Caco-2 (cell line): ENCODE measurements at regions not wholly inside any gene's neighbourhood (a gene's known extent, or its start where the extent isn't known, plus 50 kb on each side); places are given as distances from the start of the nearest gene placed in this dataset.

ENCODE experiments used
- BruUV-seq: library from RNA; stranded (reverse); fragments of 400-500 nt; replicated peaks from 2 replicates; lab custom pipeline; 2021; lab: Mats Ljungman, UMichigan
- CTCF ChIA-PET: fragments of 300-600 bp; sonication (Branson Sonifier 250); formaldehyde crosslinking; loops from one replicate; lab custom pipeline; 2022; ENCODE audit warnings: antibody characterized with exemption; lab: Charles Lee
- POLR2A ChIA-PET: fragments of 300-600 bp; sonication (Branson Sonifier 250); formaldehyde crosslinking; loops from one replicate; lab custom pipeline; 2022; ENCODE audit warnings: antibody characterized with exemption; lab: Charles Lee
- DNase-seq, 2 experiments: peaks; one replicate each; pipeline versions ENCODE4 v3.0.0 to v3.0.0-alpha.2; 2020 to 2022
- H3K27me3 ChIP-seq: replicated peaks from 2 replicates; pipeline ENCODE4 v1.6.0; 2011; ENCODE audit warnings: low read length; ENCODE audit not compliant: control insufficient read depth, insufficient read depth
- H3K36me3 ChIP-seq: 2 replicates; pipeline ENCODE4 v1.5.1; 2011; ENCODE audit warnings: low read length; ENCODE audit not compliant: control insufficient read depth, insufficient read depth
- H3K4me1 ChIP-seq: fragments of 250-450 bp; sonication (Bioruptor Pico); 2 replicates; pipeline ENCODE4 v1.5.1; 2020; ENCODE audit warnings: mild to moderate bottlenecking
- H3K4me3 ChIP-seq: 2 replicates; pipeline ENCODE4 v1.5.1; 2011; ENCODE audit warnings: low read depth, mild to moderate bottlenecking, control low read depth, low read length
- H3K9me3 ChIP-seq: fragments of 250-450 bp; sonication (Bioruptor Pico); 2 replicates; pipeline ENCODE4 v1.5.1; 2020; ENCODE audit warnings: mild to moderate bottlenecking, moderate library complexity
- H3K27ac Mint-ChIP-seq: one replicate; pipeline ENCODE4 v1.8.0; 2022; ENCODE audit warnings: mixed read lengths; ENCODE audit not compliant: unreplicated experiment
- H3K27me3 Mint-ChIP-seq: one replicate; pipeline ENCODE4 v1.8.0; 2022; ENCODE audit warnings: mixed read lengths; ENCODE audit not compliant: insufficient read depth, unreplicated experiment
- H3K36me3 Mint-ChIP-seq: one replicate; pipeline ENCODE4 v1.8.0; 2022; ENCODE audit warnings: mild to moderate bottlenecking, mixed read lengths; ENCODE audit not compliant: insufficient read depth, unreplicated experiment
- H3K4me1 Mint-ChIP-seq: one replicate; pipeline ENCODE4 v1.8.0; 2022; ENCODE audit warnings: low read depth, mixed read lengths; ENCODE audit not compliant: unreplicated experiment
- H3K4me3 Mint-ChIP-seq: one replicate; pipeline ENCODE4 v1.8.0; 2022; ENCODE audit warnings: mild to moderate bottlenecking, moderate library complexity, mixed read lengths; ENCODE audit not compliant: unreplicated experiment
- H3K9me3 Mint-ChIP-seq: one replicate; pipeline ENCODE4 v1.8.0; 2022; ENCODE audit warnings: mixed read lengths; ENCODE audit not compliant: unreplicated experiment
- intact Hi-C: fragments of 100-400 bp; cut with micrococcal nuclease; formaldehyde crosslinking; loops from one replicate; pipeline ENCODE4 v1.10.0; 2022; ENCODE audit not compliant: unreplicated experiment
- TF ChIP-seq, protein P1 (sequence below), 2 experiments: fragments of 200-600 bp in 1 of 2; IDR thresholded peaks; 1 replicate in 1 of 2; 2 replicates in 1 of 2; pipeline versions ENCODE4 v1.5.1 to v1.8.0; 2011 to 2022; ENCODE audit warnings: antibody characterized with exemption in 1 of 2, control low read depth in 1 of 2, inconsistent platforms in 1 of 2, low read depth in 1 of 2, low read length in 1 of 2, mild to moderate bottlenecking in 1 of 2, moderate library complexity in 1 of 2; ENCODE audit not compliant: insufficient read depth in 1 of 2, severe bottlenecking in 1 of 2, unreplicated experiment in 1 of 2

DNA sequence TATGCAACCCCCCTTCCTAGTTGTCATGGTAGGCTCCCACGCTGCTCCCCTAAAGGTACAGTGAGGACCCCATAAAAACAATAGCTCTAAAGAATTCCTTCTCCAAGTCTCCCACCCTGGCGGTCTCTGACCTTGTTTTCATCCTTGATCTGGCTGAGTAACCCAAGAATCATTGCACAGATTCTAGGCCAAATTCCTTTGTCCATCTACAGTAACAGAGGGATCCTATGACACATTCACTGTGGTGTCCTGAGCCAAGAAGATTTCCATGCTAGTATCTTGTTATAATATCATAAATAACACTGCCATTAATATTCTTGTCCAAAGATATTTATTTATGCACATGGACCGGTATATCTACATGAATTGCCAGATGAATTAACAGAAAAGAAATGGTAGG, 240.2 kb downstream of the CYP26B1 start:
- Mint-ChIP-seq H3K9me3 (peaks cover 34% of the 10 kb centered on the region), H3K27ac (no peak overlapping the region), H3K36me3 (no peaks in the 10 kb centered on the region), H3K4me1 (no peaks in the 10 kb centered on the region), H3K27me3 (peaks cover 27% of the 10 kb centered on the region), H3K4me3 (no peak overlapping the region)
- ChIA-PET POLR2A (no interaction called here), CTCF (interaction anchor here (1.1 kb wide), 1 partner anchor 33 kb away, joined by 4 read pairs; no protein-coding TSS in a partner anchor)
- no TSS peak for BruUV-seq
- intact Hi-C loops, result no loop called here
- H3K4me1 ChIP-seq, result no peaks in the 10 kb centered on the region
- H3K27me3 ChIP-seq, result no peaks in the 10 kb centered on the region
- H3K4me3 ChIP-seq, result no peak overlapping the region
- DNase-seq, result no peak
- TF ChIP-seq, protein P1, sequence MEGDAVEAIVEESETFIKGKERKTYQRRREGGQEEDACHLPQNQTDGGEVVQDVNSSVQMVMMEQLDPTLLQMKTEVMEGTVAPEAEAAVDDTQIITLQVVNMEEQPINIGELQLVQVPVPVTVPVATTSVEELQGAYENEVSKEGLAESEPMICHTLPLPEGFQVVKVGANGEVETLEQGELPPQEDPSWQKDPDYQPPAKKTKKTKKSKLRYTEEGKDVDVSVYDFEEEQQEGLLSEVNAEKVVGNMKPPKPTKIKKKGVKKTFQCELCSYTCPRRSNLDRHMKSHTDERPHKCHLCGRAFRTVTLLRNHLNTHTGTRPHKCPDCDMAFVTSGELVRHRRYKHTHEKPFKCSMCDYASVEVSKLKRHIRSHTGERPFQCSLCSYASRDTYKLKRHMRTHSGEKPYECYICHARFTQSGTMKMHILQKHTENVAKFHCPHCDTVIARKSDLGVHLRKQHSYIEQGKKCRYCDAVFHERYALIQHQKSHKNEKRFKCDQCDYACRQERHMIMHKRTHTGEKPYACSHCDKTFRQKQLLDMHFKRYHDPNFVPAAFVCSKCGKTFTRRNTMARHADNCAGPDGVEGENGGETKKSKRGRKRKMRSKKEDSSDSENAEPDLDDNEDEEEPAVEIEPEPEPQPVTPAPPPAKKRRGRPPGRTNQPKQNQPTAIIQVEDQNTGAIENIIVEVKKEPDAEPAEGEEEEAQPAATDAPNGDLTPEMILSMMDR (IDR thresholded peaks at IDR 0.05; ENCODE audit: insufficient read depth in 1 of 2, low read depth in 1 of 2, low read length in 1 of 2, severe bottlenecking in 1 of 2, unreplicated experiment in 1 of 2), result no peak
- no peaks in the 10 kb centered on the region for H3K36me3 ChIP-seq
- H3K9me3 ChIP-seq, result peaks cover 9% of the 10 kb centered on the region; the same call in 1 of the 2 replicates

DNA sequence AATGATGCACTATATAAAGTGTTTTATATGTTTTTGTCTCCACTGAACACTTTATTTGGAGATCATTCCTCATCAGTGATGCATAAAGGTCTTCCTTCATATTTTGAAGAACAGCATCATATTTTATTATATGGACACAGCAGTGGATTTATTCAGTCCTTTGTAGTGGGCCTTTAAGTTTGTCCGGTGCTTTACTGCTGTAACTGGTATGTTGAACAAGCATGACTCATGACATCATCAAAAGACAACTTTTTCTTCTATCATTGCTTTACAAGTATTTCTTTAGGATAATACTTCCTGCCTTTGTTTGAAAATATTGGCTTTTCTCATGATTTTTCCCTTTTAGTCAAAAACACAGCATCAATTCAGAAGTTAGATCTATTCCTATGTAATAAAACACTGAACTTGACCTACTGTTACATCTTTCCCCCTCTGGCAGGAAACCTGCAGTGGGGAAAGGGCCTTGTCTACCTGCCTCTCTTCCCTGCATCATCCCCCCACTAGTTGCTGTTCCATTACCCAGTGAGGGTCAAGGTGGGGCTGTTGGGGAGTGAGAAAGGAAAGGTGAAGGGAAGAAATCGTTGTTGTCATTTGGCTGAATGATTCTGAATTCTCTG, 241.2 kb downstream of the CYP26B1 start:
- H3K36me3 ChIP-seq, result no peaks in the 10 kb centered on the region
- TF ChIP-seq, protein P1 (IDR thresholded peaks at IDR 0.05; ENCODE audit: insufficient read depth in 1 of 2, low read depth in 1 of 2, low read length in 1 of 2, severe bottlenecking in 1 of 2, unreplicated experiment in 1 of 2), result no peak
- no peaks in the 10 kb centered on the region for H3K4me1 ChIP-seq
- intact Hi-C loops, result no loop called here
- CTCF ChIA-PET, result no interaction called here
- no peak for DNase-seq
- no peak overlapping the region for H3K4me3 Mint-ChIP-seq
- H3K27ac Mint-ChIP-seq, result no peak overlapping the region
- H3K4me1 Mint-ChIP-seq, result no peaks in the 10 kb centered on the region
- H3K27me3 ChIP-seq, result no peaks in the 10 kb centered on the region
- H3K9me3 Mint-ChIP-seq, result peaks cover 25% of the 10 kb centered on the region
- no peak overlapping the region for H3K4me3 ChIP-seq
- H3K27me3 Mint-ChIP-seq, result peaks cover 27% of the 10 kb centered on the region
- no TSS peak for BruUV-seq
- H3K36me3 Mint-ChIP-seq, result no peaks in the 10 kb centered on the region
- peaks cover 9% of the 10 kb centered on the region; the same call in 1 of the 2 replicates for H3K9me3 ChIP-seq
- POLR2A ChIA-PET, result no interaction called here

DNA sequence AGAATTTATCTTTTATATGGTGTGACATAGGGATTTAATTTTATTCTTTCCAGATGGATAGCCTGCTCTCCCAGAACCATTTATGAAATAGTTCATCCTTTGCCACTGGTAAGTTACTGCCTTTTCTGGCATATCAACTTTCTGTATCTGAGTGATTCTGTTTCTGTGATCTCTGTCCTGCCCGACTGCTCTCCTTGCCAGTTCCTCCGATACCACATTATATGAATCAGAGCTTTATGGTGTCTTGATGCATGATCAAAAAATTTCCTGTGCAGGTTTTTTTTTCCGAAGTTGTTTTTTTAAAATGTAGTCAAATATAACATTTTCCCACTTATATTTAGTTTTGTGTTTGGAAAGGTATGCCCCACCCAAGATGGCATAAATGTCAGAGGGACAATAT, 242.5 kb downstream of the CYP26B1 start:
- Histone ChIP-seq H3K4me3 (no peak overlapping the region), H3K4me1 (no peaks in the 10 kb centered on the region), H3K36me3 (no peaks in the 10 kb centered on the region), H3K27me3 (0 out of 2 replicates have a peak, but pooled peaks cover 1% of the 10 kb centered on the region), H3K9me3 (peaks cover 3% of the 10 kb centered on the region; the same call in 1 of the 2 replicates)
- Mint-ChIP-seq H3K27me3 (peaks cover 25% of the 10 kb centered on the region), H3K27ac (no peak overlapping the region), H3K36me3 (no peaks in the 10 kb centered on the region), H3K4me3 (no peak overlapping the region), H3K4me1 (no peaks in the 10 kb centered on the region), H3K9me3 (peaks cover 13% of the 10 kb centered on the region)
- ChIA-PET POLR2A (no interaction called here), CTCF (no interaction called here)
- DNase-seq, result no peak
- BruUV-seq, result no TSS peak
- intact Hi-C loops, result no loop called here
- TF ChIP-seq, protein P1 (IDR thresholded peaks at IDR 0.05; ENCODE audit: insufficient read depth in 1 of 2, low read depth in 1 of 2, low read length in 1 of 2, severe bottlenecking in 1 of 2, unreplicated experiment in 1 of 2), result no peak
